ENCODE measurements at regions not wholly inside any gene's neighbourhood (a gene's known extent, or its start where the extent isn't known, plus 50 kb on each side); places are given as distances from the start of the nearest gene placed in this dataset.

DNA sequence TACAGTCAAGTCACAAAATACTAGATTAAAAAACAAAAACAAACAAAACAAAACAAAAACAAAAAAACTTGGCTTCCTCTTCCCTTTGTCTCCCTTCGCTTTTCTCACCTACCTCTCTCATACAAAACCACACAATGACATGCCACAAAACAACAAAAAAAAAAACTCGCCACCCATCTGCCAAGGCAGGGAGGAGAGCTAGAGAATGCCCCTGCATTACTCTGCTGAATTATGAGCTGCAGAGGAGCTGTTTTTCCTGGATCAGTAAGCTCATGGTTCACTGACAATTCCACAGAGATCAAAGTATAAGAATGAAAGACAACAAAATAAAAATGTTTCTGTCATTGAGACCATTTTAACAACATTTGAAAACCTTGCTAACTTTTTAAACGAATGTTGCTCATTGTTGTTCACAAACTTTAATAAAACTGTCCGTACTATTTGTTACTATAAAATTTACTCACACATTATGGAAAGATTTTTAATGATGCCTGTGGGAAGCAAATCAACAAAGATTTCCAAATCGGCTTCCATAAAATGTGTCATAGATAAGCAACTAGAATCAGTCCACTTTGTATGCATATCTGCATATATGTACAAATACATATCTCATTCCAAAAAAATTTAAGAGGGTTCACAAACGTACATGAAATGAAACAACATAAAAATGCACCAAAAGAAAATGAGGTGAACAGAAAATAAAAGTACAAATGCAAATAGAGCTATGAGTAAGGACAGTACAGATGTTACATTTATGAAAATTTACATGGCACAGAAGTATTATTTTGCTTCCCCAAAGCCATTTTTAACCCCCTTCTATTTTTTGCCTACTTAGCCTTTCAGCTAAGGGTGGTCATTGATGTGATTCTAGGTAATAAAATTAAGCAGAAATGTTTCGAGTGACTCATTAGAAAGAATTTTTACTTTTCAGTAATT is 252.4 kb upstream of the FAT4 start:
- ATAC-seq: no peak
- TF ChIP-seq SRF (IDR thresholded peaks at IDR 0.05; ENCODE audit: low read depth) (no peak), EGR1 (IDR thresholded peaks at IDR 0.05; ENCODE audit: low read depth) (no peak), POLR2AphosphoS5 (IDR thresholded peaks at IDR 0.05; ENCODE audit: low read depth, low read length) (no peak), TCF7L2 (IDR thresholded peaks at IDR 0.05; ENCODE audit: borderline replicate concordance, extremely low read depth, insufficient read depth, insufficient read length) (no peak), RAD21 (IDR thresholded peaks at IDR 0.05; ENCODE audit: low read depth) (no peak), ATF3 (IDR thresholded peaks at IDR 0.05) (no peak), EZH2phosphoT487 (IDR thresholded peaks at IDR 0.05; ENCODE audit: borderline replicate concordance) (no peak), POLR2A (IDR thresholded peaks at IDR 0.05; ENCODE audit: borderline replicate concordance, extremely low read depth, insufficient read depth, insufficient read length) (no peak), CBX3 (IDR thresholded peaks at IDR 0.05; ENCODE audit: low read depth) (no peak), CEBPB (IDR thresholded peaks at IDR 0.05; ENCODE audit: low read depth) (no peak), YY1 (IDR thresholded peaks at IDR 0.05; ENCODE audit: extremely low read depth, insufficient replicate concordance, low read depth, low read length) (no peak), SP1 (IDR thresholded peaks at IDR 0.05; ENCODE audit: low read depth) (no peak), ZNF274 (IDR thresholded peaks at IDR 0.05; ENCODE audit: low read depth, low read length) (no peak), ZBTB33 (IDR thresholded peaks at IDR 0.05; ENCODE audit: extremely low read depth, insufficient replicate concordance, low read length) (no peak), ZFX (IDR thresholded peaks at IDR 0.05) (no peak), FOSL1 (IDR thresholded peaks at IDR 0.05; ENCODE audit: low read depth) (no peak)
- TF ChIP-seq, protein P1, sequence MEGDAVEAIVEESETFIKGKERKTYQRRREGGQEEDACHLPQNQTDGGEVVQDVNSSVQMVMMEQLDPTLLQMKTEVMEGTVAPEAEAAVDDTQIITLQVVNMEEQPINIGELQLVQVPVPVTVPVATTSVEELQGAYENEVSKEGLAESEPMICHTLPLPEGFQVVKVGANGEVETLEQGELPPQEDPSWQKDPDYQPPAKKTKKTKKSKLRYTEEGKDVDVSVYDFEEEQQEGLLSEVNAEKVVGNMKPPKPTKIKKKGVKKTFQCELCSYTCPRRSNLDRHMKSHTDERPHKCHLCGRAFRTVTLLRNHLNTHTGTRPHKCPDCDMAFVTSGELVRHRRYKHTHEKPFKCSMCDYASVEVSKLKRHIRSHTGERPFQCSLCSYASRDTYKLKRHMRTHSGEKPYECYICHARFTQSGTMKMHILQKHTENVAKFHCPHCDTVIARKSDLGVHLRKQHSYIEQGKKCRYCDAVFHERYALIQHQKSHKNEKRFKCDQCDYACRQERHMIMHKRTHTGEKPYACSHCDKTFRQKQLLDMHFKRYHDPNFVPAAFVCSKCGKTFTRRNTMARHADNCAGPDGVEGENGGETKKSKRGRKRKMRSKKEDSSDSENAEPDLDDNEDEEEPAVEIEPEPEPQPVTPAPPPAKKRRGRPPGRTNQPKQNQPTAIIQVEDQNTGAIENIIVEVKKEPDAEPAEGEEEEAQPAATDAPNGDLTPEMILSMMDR (IDR thresholded peaks at IDR 0.05 in 2 of 3, conservative IDR thresholded peaks at IDR 0.05 in 1 of 3; ENCODE audit: borderline replicate concordance in 1 of 3, insufficient read depth in 1 of 3, low read depth in 2 of 3, low read length in 2 of 3): no peak
- Histone ChIP-seq H2AFZ (ENCODE audit: low read depth, low read length, poor library complexity, severe bottlenecking) (no peak overlapping the region), H3K4me1 (ENCODE audit: control insufficient read depth in 1 of 2, insufficient read depth in 2 of 2, low read length in 2 of 2) (no peaks in the 10 kb centered on the region), H3K27me3 (ENCODE audit: insufficient read depth, low read length) (no peaks in the 10 kb centered on the region), H3K9me2 (ENCODE audit: insufficient read depth) (no peaks in the 10 kb centered on the region), H3K4me3 (replicated peaks in 1 of 2; ENCODE audit: low read depth in 1 of 2, low read length in 2 of 2) (no peak overlapping the region), H3K9ac (ENCODE audit: low read length) (no peak overlapping the region), H3K4me2 (ENCODE audit: low read length) (no peak overlapping the region), H3K9me3 (ENCODE audit: control insufficient read depth in 1 of 2, insufficient read depth in 1 of 2, low read depth in 1 of 2, low read length in 2 of 2) (no peaks in the 10 kb centered on the region), H3K79me2 (ENCODE audit: insufficient read depth, low read length) (no peaks in the 10 kb centered on the region), H3K36me3 (ENCODE audit: control insufficient read depth in 1 of 2, insufficient read depth in 2 of 2, low read length in 2 of 2) (no peaks in the 10 kb centered on the region), H4K20me1 (ENCODE audit: insufficient read depth) (no peaks in the 10 kb centered on the region), H3K27ac (ENCODE audit: low read depth, low read length) (no peak overlapping the region)
- no peak for DNase-seq (ENCODE audit: low read depth, low spot score)
- no TSS peak for BruUV-seq (replicated peaks)
- ChIA-PET RAD21 (ENCODE audit: low non-redundant PET in 1 of 2, low total read pairs in 2 of 2, uncharacterized antibody in 2 of 2, unreplicated experiment in 2 of 2) (no interaction called here), CTCF (no interaction called here), POLR2A (no interaction called here)
- intact Hi-C loops (cut with micrococcal nuclease): no loop called here

All from HCT116 (cell line).